Activated CD4-positive, alpha-beta T cell treated with anti-CD3 and anti-CD28 coated beads, Interleukin-2, amount 50 U/mL, for 24 hours (primary cell): ENCODE measurements at regions not wholly inside any gene's neighbourhood (a gene's known extent, or its start where the extent isn't known, plus 50 kb on each side); places are given as distances from the start of the nearest gene placed in this dataset.
"Not testable (repeated sequence)": the region's sequence is repeated elsewhere in the genome, so short reads cannot be mapped to it uniquely, and the experiment has no call there.

Experiments
- DNase-seq, 2 donors: peaks; one replicate each; pipeline ENCODE4 v3.0.0-alpha.2; 2020; ENCODE audit warnings: low read depth in 1 of 2, low spot score in 1 of 2

GRCh38 chr20:51927970-51928369 is 125.6 kb upstream of the SALL4 start:
- DNase-seq = not testable (repeated sequence)

GRCh38 chr20:51926670-51927305 is 124.5 kb upstream of the SALL4 start:
- DNase-seq = no peak

- no peak for DNase-seq
These were observed 122.2 kb upstream of the SALL4 start for GRCh38 chr20:51924509-51924908.

- no peak for DNase-seq
These were observed 121.3 kb upstream of the SALL4 start for GRCh38 chr20:51923633-51924032.

GRCh38 chr20:51922812-51923211 is 120.5 kb upstream of the SALL4 start:
- DNase-seq = not testable (repeated sequence)

GRCh38 chr20:51918561-51918960 is 116.2 kb upstream of the SALL4 start:
- no peak for DNase-seq

- no peak for DNase-seq
These were observed 115.7 kb upstream of the SALL4 start for GRCh38 chr20:51917886-51918535.

- DNase-seq = no peak
These were observed 113.9 kb upstream of the SALL4 start for GRCh38 chr20:51916244-51916643.

- no peak for DNase-seq
These were observed 112.4 kb upstream of the SALL4 start for GRCh38 chr20:51914758-51915157.

GRCh38 chr20:51910321-51911050 is 108.2 kb upstream of the SALL4 start:
- DNase-seq = no peak

GRCh38 chr20:51906679-51907078 is 104.4 kb upstream of the SALL4 start:
- DNase-seq = no peak

GRCh38 chr20:51906049-51906448 is 103.7 kb upstream of the SALL4 start:
- DNase-seq = no peak

GRCh38 chr20:51902933-51903332 is 100.6 kb upstream of the SALL4 start:
- no peak for DNase-seq

GRCh38 chr20:51900443-51900842 is 98.1 kb upstream of the SALL4 start:
- DNase-seq = no peak

- DNase-seq = no peak
These were observed 97.4 kb upstream of the SALL4 start for GRCh38 chr20:51899674-51900073.

GRCh38 chr20:51898788-51899187 is 96.5 kb upstream of the SALL4 start:
- DNase-seq = no peak

- no peak for DNase-seq
These were observed 92.3 kb upstream of the SALL4 start for GRCh38 chr20:51894619-51895018.

- no peak for DNase-seq
These were observed 91.9 kb upstream of the SALL4 start for GRCh38 chr20:51894201-51894600.

GRCh38 chr20:51893723-51894122 is 91.4 kb upstream of the SALL4 start:
- no peak for DNase-seq

GRCh38 chr20:51890003-51890402 is 87.7 kb upstream of the SALL4 start:
- no peak for DNase-seq

- DNase-seq = no peak
These were observed 87.1 kb upstream of the SALL4 start for GRCh38 chr20:51889466-51889865.

- no peak for DNase-seq
These were observed 86.0 kb upstream of the SALL4 start for GRCh38 chr20:51888291-51888690.
